Inflammatory macrophage treated with lipopolysaccharide for 1 hour (primary cell): ENCODE measurements at regions not wholly inside any gene's neighbourhood (a gene's known extent, or its start where the extent isn't known, plus 50 kb on each side); places are given as distances from the start of the nearest gene placed in this dataset.

Source experiments
- DNase-seq, 2 donors: peaks; one replicate each; pipeline ENCODE4 v3.0.0-alpha.2; 2020 to 2022

DNA sequence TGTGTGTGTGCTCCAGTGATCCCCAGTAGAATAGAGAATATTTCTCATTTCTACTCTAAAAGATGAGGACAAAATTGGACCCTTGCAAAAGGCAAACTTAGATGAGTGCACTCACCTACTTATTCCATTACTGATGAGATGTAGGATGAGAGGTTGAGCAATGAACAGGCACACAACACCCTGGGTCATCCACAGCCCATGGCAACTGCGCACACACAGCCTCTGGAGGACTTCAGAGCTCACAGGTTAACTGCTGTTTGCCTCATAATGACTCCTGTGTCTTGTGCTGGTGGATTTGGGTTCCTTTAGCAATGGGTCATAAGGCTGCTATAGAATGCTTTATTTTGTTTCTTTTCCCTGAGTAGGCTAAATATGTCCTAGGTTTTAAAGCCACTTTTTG lies 103.6 kb upstream of the TNFAIP3 start:
- no peak for DNase-seq

DNA sequence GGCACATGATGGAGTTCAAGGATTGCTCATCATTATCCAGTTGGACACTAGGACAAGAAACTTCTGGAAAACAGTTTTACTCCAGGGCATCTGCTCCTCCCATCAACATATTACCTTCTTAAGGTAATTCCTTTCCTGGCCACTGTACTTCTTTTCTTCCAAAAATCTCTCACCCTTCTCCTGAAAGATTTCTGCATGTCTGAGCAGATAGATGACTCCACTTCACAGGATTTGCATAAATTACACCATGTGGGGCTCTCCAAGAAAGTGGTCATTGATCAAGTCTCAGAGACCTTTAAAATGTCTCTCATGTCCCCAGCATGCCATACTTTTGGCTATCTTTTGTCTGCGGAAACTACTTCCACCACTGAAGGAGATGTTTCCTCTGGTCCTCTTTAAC lies 103.2 kb upstream of the TNFAIP3 start:
- DNase-seq = peak in 1 of 2 donors; percentile 33

DNA sequence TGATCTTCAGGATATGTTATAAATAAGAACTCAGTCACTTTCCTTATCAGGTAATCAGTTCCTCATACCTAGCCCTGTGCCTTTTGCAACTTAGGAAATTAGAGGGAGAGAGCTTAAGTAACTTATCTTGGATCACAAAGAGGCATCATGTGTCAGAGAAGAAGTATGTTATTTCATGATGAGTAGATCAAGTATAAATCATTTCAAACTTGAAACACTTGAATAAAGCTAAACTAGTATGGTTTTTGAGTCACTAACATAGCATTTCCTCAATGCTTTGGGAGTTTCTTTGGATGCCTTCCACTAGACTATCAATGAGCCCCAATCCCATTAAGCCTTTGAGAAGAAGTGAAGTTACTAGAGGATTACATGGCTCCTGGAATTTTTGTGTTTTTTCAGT lies 102.6 kb upstream of the TNFAIP3 start:
- DNase-seq = peak in 1 of 2 donors; percentile 18

DNA sequence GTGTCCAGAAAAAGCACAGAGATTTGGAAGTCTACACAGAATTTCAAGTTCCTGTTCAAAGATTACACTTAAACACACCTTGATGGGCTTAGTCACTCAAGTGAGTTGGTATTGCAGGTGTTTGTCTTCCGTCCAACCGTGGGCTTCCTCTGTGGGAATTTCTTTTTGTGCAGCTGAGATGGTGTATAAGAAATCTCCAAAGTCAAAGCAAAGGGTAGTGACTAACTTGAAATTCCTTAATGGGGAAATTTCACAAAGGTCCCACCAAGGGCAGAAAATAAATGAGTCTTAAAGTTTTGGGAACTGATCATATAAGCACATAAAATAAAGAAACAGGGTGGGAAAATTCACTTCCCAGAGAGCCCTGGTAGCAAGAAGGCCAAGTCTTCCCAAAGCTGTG lies 102.0 kb upstream of the TNFAIP3 start:
- peak; percentile 51 to 65 for DNase-seq

DNA sequence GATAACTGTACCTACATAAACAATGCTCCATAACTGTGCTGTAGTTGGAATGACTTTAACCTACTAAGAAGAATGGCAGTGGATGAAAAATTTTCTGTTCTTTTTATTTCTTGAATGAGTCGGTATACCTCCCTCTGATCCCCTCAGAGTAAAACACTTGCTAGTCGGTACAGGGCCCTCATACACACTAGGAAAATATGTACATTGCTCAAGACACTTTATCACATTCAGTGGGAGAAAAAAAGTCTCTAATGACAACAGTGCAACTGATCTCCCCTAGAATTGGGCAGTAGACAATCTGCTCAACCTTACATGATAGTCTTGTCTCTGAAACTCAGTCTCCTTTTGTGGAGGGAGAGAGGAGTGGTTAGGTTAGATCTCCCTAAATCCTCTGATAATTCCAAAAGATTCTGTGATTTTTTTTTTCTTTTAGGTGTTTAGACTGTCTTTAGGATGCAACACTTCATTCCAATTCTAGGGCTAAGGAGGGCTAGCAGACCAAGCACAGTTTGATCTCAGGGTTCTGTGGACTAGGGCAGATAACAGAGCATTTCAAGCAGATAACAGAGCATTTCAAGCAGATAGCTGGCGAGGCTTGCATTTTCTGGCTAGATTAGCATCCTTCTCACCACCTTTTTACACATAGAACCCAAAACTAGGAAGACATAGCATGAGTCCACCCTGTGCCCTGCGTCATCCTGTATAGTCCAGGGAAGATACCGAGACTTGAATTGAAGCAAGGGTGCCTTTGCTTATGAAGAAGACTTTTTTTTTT lies 100.3 kb upstream of the TNFAIP3 start:
- no peak for DNase-seq

DNA sequence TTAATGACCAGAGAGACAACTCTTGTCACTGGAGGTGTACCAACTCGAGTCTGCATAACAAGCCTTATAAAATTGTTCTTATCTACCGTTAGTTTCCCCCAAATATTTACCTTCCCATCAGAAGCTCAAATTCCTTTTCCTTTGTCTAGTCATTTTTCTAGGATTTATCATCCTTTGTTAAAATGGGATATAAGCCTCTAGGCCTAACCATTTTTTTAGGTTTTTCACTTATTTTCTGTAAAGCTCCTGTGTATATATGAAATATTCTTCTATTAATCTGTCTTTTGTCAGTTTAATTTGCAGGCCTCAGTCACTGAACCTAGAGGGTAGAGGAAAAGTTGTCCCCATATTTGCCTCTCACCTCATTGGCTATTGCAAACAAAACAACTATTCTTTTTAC lies 99.6 kb upstream of the TNFAIP3 start:
- DNase-seq = no peak

DNA sequence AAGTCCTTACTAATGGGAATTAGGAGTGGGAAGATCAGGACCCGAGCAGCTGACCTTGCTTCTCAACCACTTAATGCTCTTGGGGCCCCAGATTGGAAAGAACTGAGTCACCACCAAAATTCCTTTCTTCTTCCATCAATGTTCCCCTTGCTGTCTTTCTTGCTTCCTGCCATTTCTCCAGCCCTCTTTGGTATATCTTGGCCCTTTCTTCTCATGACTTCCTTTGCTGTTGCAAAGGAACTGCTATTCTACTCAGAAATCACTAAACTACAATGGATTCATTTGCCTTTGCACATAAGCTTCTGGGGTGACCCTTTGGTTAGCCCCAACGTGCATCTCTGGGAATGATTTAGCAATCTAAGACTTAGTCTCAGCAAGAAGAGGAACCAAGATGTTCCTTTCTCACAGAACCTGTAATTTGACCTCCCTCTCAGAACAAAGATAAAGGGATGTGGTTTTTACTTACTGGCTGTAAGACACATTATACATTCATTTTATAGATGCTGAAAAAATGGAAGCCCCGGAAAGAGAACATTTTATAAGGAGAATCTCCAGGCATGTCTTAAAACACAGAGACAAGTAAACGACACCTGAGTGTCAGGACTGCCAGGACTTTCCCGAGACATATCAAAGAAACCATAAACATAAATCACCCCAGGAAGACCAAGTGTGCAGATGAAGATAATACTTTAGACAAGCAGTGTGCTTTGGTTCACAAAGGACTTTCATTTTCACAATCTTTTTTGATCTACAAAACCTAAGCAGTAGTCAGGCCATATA lies 99.0 kb upstream of the TNFAIP3 start:
- peak; percentile 65 to 76 for DNase-seq

DNA sequence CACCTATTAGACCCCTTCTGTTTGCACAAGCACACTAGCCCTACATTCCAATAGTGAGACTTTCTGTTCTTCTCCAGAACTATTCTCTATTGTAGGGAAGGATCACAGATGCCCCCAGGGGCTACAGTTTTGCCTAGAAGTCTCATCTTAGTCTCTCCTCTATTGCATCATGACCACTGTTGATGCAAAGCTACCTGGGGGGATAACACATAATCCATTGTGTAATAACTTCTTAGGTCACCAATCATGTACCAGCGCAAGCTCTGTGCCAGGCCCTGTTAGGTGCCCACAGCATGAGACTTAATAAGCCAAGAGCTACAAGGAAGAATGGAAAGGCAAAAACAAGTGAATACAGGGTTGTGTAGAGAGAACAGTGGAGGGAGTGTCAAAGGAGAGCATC lies 98.1 kb upstream of the TNFAIP3 start:
- DNase-seq = no peak

DNA sequence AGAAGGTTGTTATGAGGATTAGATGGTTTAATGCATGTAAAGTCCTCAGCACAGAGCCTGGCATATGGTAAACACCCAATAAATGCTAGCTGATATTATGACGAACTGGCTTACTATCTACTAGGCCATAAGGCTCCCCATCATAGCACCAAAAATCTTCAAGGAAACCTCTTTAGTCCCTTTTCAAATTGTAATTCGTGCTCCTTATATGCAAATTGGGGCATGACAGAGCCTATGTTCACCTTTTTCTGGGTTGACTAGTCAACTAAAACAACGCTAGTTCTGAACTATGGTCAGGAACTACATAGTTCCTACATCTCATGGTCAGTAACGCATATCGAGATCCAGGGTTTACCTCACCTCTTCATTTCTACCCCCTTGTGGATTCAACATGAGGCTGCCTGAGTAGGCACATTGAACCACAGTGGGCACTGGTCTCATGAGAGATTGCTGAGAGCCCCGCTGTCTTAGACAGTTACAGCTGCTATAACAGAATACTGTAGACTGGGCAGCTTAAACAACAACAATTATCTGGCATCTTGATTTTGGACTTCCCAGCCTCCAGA lies 97.2 kb upstream of the TNFAIP3 start:
- DNase-seq = no peak

DNA sequence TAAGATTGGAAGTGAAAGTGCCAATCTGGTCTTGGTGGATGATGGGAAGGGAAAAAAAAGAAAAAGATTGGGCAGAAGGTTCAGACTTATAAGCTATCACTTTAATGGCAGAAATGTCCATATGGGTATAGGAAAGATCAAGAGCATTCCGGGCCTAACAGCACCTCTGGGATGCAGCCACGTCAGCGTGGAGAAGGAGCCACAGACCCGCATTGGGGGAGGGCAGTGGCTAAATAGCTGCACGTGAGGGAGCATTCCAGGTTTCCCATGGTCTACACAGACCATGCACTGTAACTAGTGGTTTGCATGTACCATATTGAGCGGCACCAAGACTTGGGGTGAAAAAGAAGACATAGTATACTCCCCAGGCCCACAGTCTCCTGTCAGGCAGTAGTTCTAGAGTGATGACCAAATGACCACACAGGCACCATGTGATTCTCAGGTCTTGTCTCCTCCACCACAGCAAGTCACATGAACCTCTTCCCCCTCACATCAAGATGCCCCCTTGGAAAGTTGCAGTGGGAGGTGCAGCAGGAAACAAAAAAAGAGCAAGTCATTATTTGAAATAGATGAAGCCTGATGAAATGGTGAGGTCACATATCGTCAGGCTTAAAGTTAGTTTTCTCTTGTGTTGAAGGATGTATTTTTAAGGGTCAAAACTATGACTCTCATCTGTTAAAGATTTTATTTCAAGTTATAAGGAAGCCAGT lies 94.4 kb upstream of the TNFAIP3 start:
- DNase-seq = peak; percentile 66 to 85

DNA sequence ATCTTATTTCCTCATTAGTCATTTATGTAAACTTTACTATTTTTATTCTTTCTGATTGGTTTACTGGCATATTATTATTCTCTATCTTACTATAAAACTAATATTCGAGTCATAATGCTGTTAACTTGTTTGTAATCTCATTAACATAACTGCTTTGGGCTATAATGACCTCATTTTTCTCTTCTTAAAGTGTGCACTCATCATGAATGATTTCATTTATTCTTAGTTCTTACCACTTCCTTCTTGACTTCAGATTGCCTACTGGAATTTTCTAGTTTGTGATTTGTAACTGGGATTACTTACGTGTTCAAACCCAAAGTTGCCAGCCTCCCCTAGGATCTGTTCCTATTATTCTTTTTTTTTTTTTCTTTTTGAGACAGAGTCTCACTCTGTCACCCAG lies 91.8 kb upstream of the TNFAIP3 start:
- peak; percentile 61 to 72 for DNase-seq

DNA sequence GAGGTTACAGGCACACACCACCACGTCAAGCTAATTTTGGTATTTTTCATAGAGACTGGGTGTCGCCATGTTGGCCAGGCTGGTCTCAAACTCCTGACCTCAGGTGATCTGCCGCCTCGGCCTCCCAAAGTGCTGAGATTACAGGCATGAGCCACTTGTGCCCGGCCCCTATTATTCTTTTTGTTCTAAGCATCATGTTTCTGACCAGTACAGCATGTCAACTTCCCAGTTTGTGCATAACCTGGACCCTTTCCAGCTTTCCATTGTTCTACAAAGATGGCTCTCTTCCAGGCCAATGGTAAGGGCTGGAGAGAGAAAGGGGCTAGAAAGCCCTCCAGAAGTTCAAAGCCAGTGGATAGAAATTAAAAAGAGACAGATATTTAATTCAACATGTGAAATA lies 91.3 kb upstream of the TNFAIP3 start:
- no peak for DNase-seq

DNA sequence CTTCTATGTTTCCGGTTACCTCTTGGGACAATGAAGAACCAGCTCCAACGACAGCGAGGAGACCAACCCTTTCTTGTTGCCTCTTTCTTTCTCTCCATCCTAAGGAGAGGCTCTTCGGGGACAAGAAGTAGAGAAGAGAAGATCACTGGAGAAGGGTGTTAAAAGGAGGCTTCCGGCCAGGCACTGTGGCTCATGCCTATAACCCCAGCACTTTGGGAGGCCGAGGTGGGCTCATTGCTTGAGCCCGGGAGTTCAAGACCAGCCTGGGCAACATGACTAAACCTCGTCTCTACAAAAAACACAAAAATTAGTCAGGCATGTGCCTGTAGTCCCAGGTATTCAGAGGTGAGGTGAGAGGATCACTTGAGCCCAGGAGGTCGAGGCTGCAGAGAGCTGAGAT lies 90.8 kb upstream of the TNFAIP3 start:
- DNase-seq = no peak

DNA sequence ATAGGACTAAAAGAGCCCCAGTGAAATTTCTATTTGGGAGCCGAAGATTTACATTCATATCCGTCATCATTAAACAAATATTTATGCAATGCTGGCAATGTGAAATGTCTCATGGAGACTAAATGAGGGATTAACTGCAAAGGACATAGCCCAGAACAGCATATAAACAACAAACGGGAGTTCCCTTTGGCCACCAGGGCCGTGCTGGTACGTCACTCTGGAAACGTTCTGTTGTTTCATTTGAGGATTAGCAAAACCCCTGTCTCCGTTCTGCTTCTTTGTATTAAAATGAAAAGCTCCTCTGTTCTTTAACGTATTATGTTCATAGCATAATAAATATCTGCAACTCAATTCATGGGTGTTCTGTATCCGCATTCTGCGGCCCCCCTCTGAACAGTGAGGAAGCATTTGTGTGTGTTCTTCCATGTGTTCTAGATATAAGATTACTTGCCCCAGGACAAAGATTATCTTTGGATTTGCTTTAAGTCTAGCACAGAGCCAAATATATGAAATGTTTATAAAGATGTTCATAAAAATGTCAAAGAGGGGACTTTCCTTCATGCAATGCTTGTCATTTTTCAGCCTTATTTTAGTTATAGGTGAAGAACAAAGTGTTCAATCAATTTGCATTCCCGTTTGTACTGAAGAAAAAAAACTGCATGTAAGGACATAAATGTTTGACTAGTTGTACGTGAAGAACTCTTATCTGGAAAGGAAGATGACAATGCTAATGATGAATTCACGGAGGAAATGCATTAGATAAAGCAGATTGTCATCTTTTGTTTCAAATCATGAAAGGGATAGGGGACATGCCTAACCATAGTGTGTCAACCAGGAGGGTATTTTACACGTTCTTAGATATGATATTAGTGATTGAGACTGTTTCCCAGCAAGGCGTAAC lies 90.0 kb upstream of the TNFAIP3 start:
- DNase-seq = no peak

DNA sequence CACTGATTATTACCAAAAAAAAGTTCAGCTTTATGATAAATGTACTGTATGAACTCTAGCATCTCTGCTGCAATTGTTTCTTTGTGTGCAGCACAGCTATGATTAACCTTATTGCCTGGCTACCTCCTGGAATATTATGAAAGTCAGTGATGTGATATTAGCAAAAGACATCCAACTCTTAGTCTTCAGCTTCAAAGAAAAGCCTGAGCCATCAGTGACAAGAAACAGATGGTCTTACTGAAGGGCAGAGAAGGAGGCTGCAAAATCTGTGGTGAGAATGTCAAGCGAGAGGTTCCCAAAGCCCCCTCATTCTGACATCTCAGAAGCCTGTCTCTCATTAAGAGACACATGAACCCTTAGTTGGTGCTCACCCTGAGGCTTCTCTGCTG lies 89.4 kb upstream of the TNFAIP3 start:
- no peak for DNase-seq

DNA sequence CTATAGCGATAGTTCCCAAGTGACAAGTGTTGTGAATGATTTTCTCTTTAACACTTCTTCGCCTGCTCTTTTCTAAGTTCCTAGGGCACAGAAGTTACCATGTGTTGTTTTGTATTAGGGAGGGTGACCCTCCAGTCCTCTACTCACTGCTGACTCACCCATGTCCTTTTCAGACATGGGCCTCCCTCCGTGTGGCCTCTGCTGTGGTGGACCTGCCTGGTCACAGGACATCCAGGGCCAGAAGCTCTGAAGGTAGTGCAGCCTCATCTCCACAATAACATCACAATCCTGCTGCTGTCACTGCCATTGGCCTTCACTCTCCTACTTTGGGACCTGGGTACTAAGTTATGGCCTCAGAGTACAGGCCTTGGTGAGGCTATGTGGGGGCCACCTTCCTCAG lies 87.1 kb upstream of the TNFAIP3 start:
- no peak for DNase-seq

DNA sequence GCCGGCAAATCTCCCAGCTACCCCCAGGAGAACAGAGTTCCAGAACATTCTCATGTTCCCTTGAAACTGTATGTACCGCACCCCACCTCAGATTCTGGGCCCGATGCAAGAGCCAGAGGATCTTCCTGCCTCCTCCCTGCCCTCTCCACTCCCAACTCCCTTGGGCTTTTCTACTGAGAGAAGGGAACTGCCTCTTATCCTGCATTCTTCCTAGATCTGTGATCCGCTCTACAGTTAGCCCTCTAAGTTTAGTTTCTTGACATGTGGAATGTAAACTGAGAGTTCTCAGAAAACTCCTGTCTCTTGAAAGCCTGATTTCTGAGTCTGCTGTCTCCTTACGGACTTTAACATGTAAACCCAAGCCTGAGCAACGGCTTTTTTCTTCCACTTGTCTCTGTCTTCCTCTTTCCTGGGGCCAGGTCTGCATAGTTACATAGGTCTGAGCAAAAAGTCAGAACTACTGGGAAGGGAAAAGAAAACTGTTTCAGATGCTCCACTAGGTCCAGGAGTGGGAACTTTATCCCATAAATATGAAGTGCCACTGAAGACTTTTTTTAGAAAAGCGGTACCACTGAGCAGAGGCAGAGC lies 86.5 kb upstream of the TNFAIP3 start:
- DNase-seq = no peak

DNA sequence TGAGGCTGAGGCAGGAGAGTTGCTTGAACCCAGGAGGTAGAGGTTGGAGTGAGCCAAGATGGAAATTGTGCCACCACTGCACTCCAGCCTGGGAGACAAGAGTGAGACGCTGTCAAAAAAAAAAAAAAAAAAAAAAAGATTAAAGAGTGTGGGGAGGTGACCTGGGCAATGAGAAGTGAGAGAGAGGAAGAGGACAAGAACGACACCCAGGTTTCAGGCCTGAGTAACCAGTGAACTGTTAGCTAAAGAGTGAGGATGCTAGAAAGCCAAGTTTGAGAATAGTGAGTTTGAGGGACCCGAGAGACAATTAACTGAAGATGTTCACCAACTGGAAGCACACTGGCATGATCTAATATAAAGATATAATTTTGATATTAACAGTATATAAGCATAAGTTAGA lies 85.4 kb upstream of the TNFAIP3 start:
- no peak for DNase-seq

DNA sequence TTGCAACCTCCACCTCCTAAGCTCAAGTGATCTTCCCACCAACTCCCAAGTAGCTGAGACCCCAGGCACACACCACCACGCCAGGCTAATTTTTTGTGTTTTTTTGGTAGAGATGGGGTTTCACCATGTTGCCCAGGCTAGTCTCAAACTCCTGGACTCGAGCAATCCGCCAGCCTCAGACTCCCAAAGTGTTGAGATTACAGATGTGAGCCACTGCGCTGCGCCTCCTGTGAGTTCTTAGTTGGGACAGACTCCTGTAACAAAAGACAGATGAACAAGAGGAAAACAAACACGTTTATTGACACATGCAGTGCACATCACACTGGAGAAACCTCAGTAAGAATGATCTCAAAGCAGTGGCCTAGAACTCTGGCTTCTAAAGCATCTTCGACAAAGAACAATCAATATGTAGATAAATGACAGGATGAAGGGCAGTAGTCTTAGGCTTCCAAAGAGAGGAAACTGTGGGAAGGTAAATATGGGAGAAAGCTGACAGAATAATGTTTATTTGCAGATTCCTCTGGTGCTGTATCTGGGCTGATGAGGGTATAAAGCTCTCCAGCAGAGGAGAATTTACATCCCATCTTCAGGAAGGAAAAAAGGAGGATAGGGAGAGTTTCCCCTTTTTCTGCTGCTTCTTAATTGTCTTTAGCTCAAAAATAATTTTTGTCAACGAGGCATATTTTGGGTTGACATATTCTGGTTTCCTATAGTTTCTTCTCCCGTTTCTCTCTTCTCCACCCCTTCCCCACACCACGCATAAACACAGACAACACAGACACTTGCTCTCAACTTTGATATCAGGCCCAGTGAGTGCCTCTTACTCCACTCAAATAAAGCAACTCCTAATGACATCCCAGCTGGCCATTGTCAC lies 84.7 kb upstream of the TNFAIP3 start:
- DNase-seq = no peak

DNA sequence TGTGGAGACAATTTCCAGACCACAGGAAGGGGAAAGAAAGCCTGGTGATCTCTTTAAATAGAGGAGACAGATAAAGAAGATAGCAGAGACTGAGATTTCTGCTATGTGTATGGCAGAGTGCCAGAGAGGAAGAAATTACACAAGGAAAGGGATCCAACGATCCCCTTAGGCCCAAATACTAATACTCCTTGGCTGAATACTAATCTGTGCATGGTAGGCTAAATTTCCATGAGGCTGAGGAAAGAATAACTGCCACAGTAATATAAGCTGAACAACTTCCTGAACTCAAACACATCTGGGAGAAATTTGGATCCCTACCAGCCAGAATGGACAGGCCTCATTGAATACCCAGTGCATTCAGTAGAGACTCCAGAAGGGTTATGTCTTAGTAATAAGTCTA lies 83.3 kb upstream of the TNFAIP3 start:
- no peak for DNase-seq

DNA sequence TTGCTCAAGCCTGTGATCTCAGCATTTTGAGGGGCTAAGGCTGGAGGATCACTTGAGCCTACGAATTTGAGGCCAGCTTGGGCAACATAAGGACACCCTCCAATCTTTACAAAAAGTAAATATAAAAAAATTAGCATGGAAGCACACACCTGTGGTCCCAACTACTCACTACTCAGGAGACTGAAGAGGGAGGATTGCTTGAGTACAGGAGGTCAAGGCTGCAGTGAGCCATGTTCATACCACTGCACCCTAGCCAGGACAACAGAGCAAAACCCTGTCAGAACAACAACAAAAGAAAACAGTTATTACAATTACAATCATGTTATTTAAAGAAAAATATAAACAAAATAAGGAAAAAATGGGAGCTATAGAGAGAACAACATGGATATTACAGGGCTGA lies 82.5 kb upstream of the TNFAIP3 start:
- DNase-seq = no peak
